Lower lobe of right lung (tissue), 2 donors: ENCODE measurements at regions not wholly inside any gene's neighbourhood (a gene's known extent, or its start where the extent isn't known, plus 50 kb on each side); places are given as distances from the start of the nearest gene placed in this dataset.

Source experiments
- ATAC-seq, 2 donors: fragments of 200-7000 bp; cut with Tn5 transposase; one replicate each; pipeline ENCODE4 v1.9.1; 2020 to 2022; ENCODE audit warnings: mild to moderate bottlenecking in 2 of 2, moderate library complexity in 2 of 2
- DNase-seq: peaks from one replicate; pipeline ENCODE4 v3.0.0-alpha.2; 2020
- H3K27ac ChIP-seq: fragments of 200-600 bp; one replicate; pipeline ENCODE4 v1.8.0; 2022
- H3K27me3 ChIP-seq: fragments of 200-600 bp; one replicate; pipeline ENCODE4 v1.8.0; 2022; ENCODE audit warnings: low read depth
- H3K36me3 ChIP-seq: fragments of 200-600 bp; one replicate; pipeline ENCODE4 v1.8.0; 2022; ENCODE audit warnings: mild to moderate bottlenecking
- H3K4me1 ChIP-seq: fragments of 200-600 bp; one replicate; pipeline ENCODE4 v1.8.0; 2022
- H3K4me3 ChIP-seq: fragments of 200-600 bp; one replicate; pipeline ENCODE4 v1.8.0; 2022; ENCODE audit warnings: mild to moderate bottlenecking
- H3K9me3 ChIP-seq: fragments of 200-600 bp; one replicate; pipeline ENCODE4 v1.8.0; 2022
- intact Hi-C: fragments of 100-400 bp; cut with DNase I; formaldehyde crosslinking; loops from one replicate; pipeline ENCODE4 v1.11.0; 2022
- TF ChIP-seq, protein P1 (sequence below): fragments of 200-600 bp; IDR thresholded peaks from one replicate; pipeline ENCODE4 v1.8.0; 2022; ENCODE audit warnings: antibody characterized with exemption, mild to moderate bottlenecking
- donor health status: DM: no; HTN: yes; CAD: no; lungs with severe emphysema.

DNA sequence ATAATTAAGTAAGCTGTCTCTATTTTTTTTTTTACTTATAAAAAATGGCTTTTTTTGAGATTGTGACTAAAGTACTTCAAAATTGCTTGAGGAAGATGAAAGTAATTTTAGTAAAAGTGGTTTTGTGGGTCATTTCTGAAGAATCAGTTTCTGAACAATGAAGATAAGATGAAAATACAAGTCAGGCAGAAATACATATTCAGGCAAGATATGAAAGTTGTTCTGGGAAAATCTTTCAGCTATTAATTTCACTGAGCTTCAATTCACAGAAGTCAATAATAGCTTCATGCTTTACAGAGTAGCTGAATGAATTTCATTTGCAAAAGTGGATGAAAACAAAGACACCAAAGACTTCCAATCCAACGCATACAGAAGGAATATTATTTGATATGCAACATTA, 305.2 kb upstream of the ARSJ start:
- H3K4me1 ChIP-seq: no peaks in the 10 kb centered on the region
- no peaks in the 10 kb centered on the region for H3K36me3 ChIP-seq
- H3K27me3 ChIP-seq: no peaks in the 10 kb centered on the region
- no peaks in the 10 kb centered on the region for H3K9me3 ChIP-seq
- intact Hi-C loops: no loop called here
- no peak overlapping the region for H3K4me3 ChIP-seq
- TF ChIP-seq, protein P1, sequence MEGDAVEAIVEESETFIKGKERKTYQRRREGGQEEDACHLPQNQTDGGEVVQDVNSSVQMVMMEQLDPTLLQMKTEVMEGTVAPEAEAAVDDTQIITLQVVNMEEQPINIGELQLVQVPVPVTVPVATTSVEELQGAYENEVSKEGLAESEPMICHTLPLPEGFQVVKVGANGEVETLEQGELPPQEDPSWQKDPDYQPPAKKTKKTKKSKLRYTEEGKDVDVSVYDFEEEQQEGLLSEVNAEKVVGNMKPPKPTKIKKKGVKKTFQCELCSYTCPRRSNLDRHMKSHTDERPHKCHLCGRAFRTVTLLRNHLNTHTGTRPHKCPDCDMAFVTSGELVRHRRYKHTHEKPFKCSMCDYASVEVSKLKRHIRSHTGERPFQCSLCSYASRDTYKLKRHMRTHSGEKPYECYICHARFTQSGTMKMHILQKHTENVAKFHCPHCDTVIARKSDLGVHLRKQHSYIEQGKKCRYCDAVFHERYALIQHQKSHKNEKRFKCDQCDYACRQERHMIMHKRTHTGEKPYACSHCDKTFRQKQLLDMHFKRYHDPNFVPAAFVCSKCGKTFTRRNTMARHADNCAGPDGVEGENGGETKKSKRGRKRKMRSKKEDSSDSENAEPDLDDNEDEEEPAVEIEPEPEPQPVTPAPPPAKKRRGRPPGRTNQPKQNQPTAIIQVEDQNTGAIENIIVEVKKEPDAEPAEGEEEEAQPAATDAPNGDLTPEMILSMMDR: no peak
- H3K27ac ChIP-seq: no peak overlapping the region
- ATAC-seq (no peak), DNase-seq (no peak)

DNA sequence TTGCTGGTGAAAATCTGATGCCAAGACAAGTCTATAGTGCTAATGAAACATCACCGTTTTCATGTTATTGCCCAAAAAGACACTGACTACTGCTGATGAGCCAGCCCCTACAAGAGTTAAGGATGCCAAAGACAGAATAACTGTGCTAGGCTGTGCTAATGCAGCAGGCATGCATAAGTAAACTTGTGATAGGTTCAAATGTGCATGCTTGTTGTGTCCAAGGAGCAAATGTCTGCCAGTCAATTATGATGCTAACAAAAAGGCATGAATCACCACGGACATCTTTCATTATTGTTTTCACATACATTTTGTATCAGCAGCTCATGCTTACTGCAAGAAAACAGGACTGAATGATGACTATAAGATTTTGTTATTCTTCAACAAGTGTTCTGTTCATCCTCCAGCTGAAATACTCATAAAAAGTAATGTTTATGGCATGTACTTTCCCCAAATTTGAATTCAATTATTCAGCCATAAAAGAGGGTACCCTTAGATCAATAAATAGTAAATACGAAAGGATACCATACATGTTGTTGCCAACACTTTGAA, 306.9 kb upstream of the ARSJ start:
- H3K9me3 ChIP-seq: no peaks in the 10 kb centered on the region
- ATAC-seq (no peak), DNase-seq (no peak)
- no peaks in the 10 kb centered on the region for H3K4me1 ChIP-seq
- TF ChIP-seq, protein P1: no peak
- H3K4me3 ChIP-seq: no peak overlapping the region
- H3K27me3 ChIP-seq: no peaks in the 10 kb centered on the region
- H3K36me3 ChIP-seq: no peaks in the 10 kb centered on the region
- intact Hi-C loops: no loop called here
- H3K27ac ChIP-seq: no peak overlapping the region

DNA sequence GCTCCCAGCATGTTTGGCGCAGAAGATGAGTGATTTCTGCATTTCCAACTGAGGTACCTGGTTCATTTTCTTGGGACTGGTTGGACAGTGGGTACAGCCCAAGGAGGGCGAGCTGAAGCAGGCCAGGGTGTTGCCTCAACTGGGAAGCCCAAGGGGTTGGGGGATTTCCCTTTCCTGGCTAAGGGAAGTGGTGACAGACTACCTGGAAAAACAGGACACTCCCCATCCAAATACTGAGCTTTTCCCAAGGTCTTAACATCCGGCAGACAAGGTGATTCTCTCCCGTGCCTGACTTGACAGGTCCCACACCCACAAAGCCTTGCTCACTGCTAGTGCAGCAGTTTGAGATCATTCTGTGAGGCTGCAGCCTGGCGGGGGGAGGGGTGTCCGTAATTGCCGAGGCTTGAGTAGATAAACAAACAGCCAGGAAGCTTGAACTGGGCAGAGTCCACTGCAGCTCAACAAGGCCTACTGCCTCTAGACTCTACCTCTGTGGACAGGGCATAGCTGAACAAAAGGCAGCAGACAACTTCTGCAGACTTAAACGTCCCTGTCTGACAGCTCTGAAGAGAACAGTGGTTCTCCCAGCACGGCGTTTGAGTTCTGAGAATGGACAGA, 307.7 kb upstream of the ARSJ start:
- Histone ChIP-seq H3K36me3 (no peaks in the 10 kb centered on the region), H3K27me3 (no peaks in the 10 kb centered on the region), H3K9me3 (no peaks in the 10 kb centered on the region), H3K4me3 (no peak overlapping the region), H3K27ac (no peak overlapping the region), H3K4me1 (no peaks in the 10 kb centered on the region)
- intact Hi-C loops: no loop called here
- no peak for DNase-seq
- TF ChIP-seq, protein P1: no peak
- no peak for ATAC-seq

DNA sequence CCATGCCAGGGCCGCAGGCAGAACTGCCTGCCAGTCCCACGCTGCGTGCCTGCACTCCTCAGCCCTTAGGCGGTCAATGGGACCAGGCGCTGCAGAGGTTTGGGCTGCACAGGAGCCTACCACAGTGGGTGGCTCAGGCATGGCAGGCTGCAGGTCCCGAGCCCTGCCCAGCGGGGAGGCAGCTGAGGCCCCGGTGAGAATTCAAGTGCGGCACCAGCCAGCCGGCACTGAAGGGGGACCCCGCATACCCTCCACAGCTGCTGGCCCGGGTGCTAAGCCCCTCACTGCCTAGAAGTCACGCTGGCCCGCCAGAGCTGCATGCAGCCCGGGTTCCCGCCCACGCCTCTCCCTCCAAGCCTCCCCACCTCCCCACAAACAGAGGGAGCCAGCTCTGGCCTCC, 302.5 kb upstream of the UGT8 start:
- no peak overlapping the region for H3K4me3 ChIP-seq
- no peaks in the 10 kb centered on the region for H3K4me1 ChIP-seq
- intact Hi-C loops: no loop called here
- ATAC-seq (peak; percentile 9 to 27), DNase-seq (no peak)
- H3K36me3 ChIP-seq: no peaks in the 10 kb centered on the region
- no peaks in the 10 kb centered on the region for H3K9me3 ChIP-seq
- no peak overlapping the region for H3K27ac ChIP-seq
- H3K27me3 ChIP-seq: no peaks in the 10 kb centered on the region
- TF ChIP-seq, protein P1: no peak

DNA sequence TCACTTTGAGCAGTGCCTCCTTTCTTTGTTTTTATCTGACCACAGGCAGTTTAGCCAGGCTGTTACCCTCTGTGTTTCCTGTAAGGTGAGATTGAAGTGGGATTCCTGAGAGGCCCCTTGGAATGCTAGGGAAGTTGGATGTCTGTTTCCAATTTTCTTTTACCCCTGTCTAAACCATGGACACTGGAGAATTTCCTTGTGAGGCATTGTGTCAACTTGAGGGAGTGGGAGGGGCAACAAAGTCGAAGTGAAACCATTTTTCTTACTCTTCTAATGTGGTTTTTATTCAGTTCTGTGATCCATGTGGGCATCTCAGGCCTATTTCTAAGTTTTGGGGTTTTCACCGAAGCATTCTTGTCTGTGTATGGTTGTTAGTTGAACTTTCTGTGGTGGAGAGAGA, 296.1 kb upstream of the UGT8 start:
- H3K4me3 ChIP-seq: no peak overlapping the region
- H3K4me1 ChIP-seq: no peaks in the 10 kb centered on the region
- ATAC-seq (no peak), DNase-seq (no peak)
- TF ChIP-seq, protein P1: no peak
- H3K27me3 ChIP-seq: no peaks in the 10 kb centered on the region
- H3K36me3 ChIP-seq: no peaks in the 10 kb centered on the region
- H3K27ac ChIP-seq: no peak overlapping the region
- H3K9me3 ChIP-seq: no peaks in the 10 kb centered on the region
- intact Hi-C loops: no loop called here
